Progenitor cell of endocrine pancreas (in vitro differentiated cells): ENCODE measurements at regions not wholly inside any gene's neighbourhood (a gene's known extent, or its start where the extent isn't known, plus 50 kb on each side); places are given as distances from the start of the nearest gene placed in this dataset.

Experiments used
- DNase-seq: peaks from one replicate; pipeline ENCODE4 v3.0.0; 2021; ENCODE audit warnings: low spot score; ENCODE audit not compliant: unreplicated experiment
- H3K27ac Mint-ChIP-seq: 2 replicates; pipeline ENCODE4 v1.8.0; 2021; ENCODE audit warnings: mild to moderate bottlenecking, moderate library complexity, mixed read lengths
- H3K27me3 Mint-ChIP-seq: 2 replicates; pipeline ENCODE4 v1.8.0; 2021; ENCODE audit warnings: mixed read lengths
- H3K36me3 Mint-ChIP-seq: 2 replicates; pipeline ENCODE4 v1.8.0; 2022; ENCODE audit warnings: mixed read lengths; ENCODE audit not compliant: insufficient read depth
- H3K4me1 Mint-ChIP-seq: 2 replicates; pipeline ENCODE4 v1.8.0; 2021; ENCODE audit warnings: low read depth, mixed read lengths
- H3K4me3 Mint-ChIP-seq: 2 replicates; pipeline ENCODE4 v1.8.0; 2021; ENCODE audit warnings: low read depth, mild to moderate bottlenecking, moderate library complexity, mixed read lengths
- H3K9me3 Mint-ChIP-seq: 2 replicates; pipeline ENCODE4 v1.8.0; 2021; ENCODE audit warnings: low read depth, mixed read lengths
- TF ChIP-seq, protein P1 (sequence below): fragments of 200-600 bp; sonication (generic); IDR thresholded peaks from one replicate; pipeline ENCODE4 v1.5.0; 2021; ENCODE audit warnings: antibody characterized with exemption, mild to moderate bottlenecking; ENCODE audit not compliant: unreplicated experiment

DNA sequence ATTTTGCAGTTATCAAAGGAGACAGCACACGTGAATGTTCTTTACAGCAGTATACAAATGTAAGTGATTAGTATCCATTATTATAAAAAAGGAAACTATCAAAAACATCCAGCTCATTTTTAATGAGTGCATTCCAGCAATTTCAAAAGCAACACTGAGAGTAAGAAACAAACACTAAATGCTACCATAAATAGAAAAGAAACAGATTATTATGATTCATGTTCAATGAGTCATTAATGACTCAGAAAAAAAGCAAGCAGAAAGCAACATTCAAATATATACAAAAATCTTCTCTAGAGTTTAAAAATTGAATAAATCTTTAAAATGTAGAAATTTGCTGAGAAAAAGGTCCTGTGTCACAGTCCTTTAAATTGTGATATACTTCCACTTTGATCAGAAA, 346.5 kb upstream of the FMR1 start:
- no peaks in the 10 kb centered on the region for H3K4me1 Mint-ChIP-seq

DNA sequence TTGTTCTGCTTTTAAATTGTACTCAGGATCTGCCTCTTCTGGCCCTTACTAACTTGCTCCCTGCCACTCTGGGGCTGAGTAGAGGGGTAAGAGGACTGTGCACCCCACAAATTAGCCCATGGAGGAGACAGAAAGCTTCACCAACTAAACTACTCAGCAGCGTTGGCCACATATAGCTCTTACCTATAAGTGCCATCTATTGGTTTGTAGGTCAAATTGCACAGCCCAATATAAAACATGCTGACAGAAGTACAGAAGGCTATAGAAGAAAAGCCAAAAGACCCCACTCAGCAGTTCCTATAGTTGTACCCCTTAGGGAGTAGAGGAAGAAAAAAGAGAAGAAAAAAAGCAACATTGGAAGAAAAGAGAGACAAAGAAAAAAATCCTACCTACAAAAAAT, 341.2 kb upstream of the FMR1 start:
- Mint-ChIP-seq H3K27me3 (no peaks in the 10 kb centered on the region), H3K36me3 (no peaks in the 10 kb centered on the region), H3K27ac (no peak overlapping the region), H3K9me3 (peaks cover 25% of the 10 kb centered on the region), H3K4me3 (no peak overlapping the region), H3K4me1 (no peaks in the 10 kb centered on the region)
- TF ChIP-seq, protein P1, sequence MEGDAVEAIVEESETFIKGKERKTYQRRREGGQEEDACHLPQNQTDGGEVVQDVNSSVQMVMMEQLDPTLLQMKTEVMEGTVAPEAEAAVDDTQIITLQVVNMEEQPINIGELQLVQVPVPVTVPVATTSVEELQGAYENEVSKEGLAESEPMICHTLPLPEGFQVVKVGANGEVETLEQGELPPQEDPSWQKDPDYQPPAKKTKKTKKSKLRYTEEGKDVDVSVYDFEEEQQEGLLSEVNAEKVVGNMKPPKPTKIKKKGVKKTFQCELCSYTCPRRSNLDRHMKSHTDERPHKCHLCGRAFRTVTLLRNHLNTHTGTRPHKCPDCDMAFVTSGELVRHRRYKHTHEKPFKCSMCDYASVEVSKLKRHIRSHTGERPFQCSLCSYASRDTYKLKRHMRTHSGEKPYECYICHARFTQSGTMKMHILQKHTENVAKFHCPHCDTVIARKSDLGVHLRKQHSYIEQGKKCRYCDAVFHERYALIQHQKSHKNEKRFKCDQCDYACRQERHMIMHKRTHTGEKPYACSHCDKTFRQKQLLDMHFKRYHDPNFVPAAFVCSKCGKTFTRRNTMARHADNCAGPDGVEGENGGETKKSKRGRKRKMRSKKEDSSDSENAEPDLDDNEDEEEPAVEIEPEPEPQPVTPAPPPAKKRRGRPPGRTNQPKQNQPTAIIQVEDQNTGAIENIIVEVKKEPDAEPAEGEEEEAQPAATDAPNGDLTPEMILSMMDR = peak; percentile 16
- no peak for DNase-seq

More for the DNA sequence above, 346.5 kb upstream of the FMR1 start:
- Mint-ChIP-seq H3K36me3 (no peaks in the 10 kb centered on the region), H3K4me3 (no peak overlapping the region), H3K27me3 (no peaks in the 10 kb centered on the region), H3K9me3 (peaks cover 11% of the 10 kb centered on the region), H3K27ac (no peak overlapping the region)
- TF ChIP-seq, protein P1 = no peak
- DNase-seq = no peak

DNA sequence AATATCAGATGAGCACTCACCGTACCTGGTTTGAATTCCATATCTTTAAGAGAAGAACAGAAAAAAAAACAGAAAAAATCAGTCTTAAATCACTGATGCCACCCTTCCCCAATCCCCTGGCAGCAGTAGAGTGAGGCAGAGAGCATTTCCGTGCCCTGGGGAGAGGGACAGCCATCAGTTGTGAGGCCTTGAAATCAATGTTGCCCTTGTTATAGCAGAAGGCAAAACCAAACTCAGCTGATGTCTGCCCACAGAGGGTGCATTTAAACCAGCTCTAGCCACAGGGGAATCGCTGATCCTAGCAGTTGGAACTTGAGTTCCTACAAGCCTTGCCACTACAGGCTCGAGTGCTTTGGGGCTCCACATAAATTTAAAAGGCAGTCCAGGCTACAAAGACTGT, 338.5 kb upstream of the FMR1 start:
- Mint-ChIP-seq H3K36me3 (no peaks in the 10 kb centered on the region), H3K4me3 (no peak overlapping the region), H3K27ac (no peak overlapping the region), H3K9me3 (peaks cover 31% of the 10 kb centered on the region), H3K27me3 (no peaks in the 10 kb centered on the region), H3K4me1 (no peaks in the 10 kb centered on the region)
- DNase-seq = no peak
- TF ChIP-seq, protein P1 = no peak

DNA sequence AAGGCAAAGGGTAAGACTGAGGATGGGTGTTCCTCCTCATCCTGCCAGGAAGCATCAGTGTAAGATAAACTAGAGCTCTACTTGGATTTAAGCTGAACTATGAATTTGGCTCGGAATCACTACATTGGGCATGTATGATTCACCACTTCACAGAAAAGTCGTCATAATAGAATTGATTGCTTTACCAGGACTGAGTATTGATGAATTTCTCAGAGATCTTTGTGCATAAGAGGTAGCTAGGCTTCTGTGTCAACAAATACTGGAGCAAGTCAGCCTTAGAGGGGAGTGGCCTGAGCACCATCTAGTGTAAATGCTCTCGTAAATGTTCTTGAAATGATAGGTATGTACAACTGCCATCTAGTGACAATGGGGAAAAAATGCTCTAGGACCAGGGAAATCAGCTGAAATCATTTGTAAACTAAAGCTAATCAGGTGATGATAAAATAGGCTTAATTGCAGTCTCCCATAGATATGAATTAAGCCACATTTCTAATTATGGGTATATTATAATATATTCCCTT, 309.5 kb upstream of the FMR1 start:
- no peaks in the 10 kb centered on the region for H3K4me1 Mint-ChIP-seq
- DNase-seq = no peak
- H3K9me3 Mint-ChIP-seq = peaks cover 26% of the 10 kb centered on the region
- TF ChIP-seq, protein P1 = no peak
- no peak overlapping the region for H3K4me3 Mint-ChIP-seq
- no peak overlapping the region for H3K27ac Mint-ChIP-seq
- no peaks in the 10 kb centered on the region for H3K27me3 Mint-ChIP-seq
- H3K36me3 Mint-ChIP-seq = peaks cover 2% of the 10 kb centered on the region

DNA sequence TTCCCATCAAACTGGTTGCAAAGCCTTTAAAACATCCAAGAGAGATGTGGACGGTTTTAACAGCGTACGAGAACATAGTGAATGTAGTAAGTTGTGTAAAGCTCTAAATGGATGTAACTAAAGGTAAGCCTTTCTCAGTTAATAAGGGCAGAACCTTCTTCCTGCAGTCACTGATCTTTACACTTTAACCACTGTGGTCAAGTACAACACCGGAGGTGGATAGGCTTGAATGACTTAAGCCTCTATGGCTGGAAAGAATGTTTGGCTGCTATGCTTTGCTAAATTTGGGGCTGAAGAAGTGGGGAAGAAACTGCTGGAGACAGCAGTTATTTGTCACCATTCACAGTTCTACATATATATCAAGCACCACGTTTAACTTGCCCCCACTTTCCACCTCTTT, 285.1 kb upstream of the FMR1 start:
- Mint-ChIP-seq H3K4me1 (no peaks in the 10 kb centered on the region), H3K27ac (no peak overlapping the region), H3K4me3 (no peak overlapping the region), H3K36me3 (no peaks in the 10 kb centered on the region), H3K9me3 (peaks cover 8% of the 10 kb centered on the region), H3K27me3 (no peaks in the 10 kb centered on the region)
- TF ChIP-seq, protein P1 = no peak
- no peak for DNase-seq
